Right atrium auricular region (tissue), 2 donors: ENCODE measurements at regions not wholly inside any gene's neighbourhood (a gene's known extent, or its start where the extent isn't known, plus 50 kb on each side); places are given as distances from the start of the nearest gene placed in this dataset.
A peak's percentile ranks its signal among the peaks of the same experiment; 100 is the strongest.

Source experiments
- DNase-seq: peaks from one replicate; pipeline ENCODE4 v3.0.0-alpha.2; 2019; ENCODE audit warnings: low spot score
- H3K27ac ChIP-seq, 2 donors: fragments of 200-600 bp; sonication (generic); 1 replicate in 1 of 2; 2 replicates in 1 of 2; pipeline ENCODE4 v1.5.1; 2016 to 2019
- H3K27me3 ChIP-seq, 2 donors: fragments of 200-600 bp; sonication (generic); one replicate each; pipeline versions ENCODE4 v1.5.1 to v1.6.0; 2017 to 2019
- H3K36me3 ChIP-seq: fragments of 200-600 bp; sonication (generic); one replicate; pipeline ENCODE4 v1.5.1; 2016
- H3K4me1 ChIP-seq, 2 donors: fragments of 200-600 bp; sonication (generic); one replicate each; pipeline versions ENCODE4 v1.5.1 to v1.6.0; 2017 to 2019
- H3K4me3 ChIP-seq, 2 donors: fragments of 200-600 bp; sonication (generic); 1 replicate in 1 of 2; 2 replicates in 1 of 2; pipeline ENCODE4 v1.5.1; 2017 to 2019; ENCODE audit warnings: mild to moderate bottlenecking in 1 of 2, moderate library complexity in 1 of 2
- H3K9me3 ChIP-seq, 2 donors: fragments of 200-600 bp; sonication (generic); one replicate each; pipeline ENCODE4 v1.5.1; 2019
- CTCF ChIP-seq, 2 donors: fragments of 200-600 bp; sonication (generic); IDR thresholded peaks; one replicate each; pipeline ENCODE4 v1.5.1; 2019; ENCODE audit warnings: antibody characterized with exemption in 2 of 2

- Histone ChIP-seq H3K27ac (no peak overlapping the region), H3K9me3 (no peaks in the 10 kb centered on the region), H3K27me3 (no peaks in the 10 kb centered on the region), H3K4me1 (no peaks in the 10 kb centered on the region), H3K36me3 (no peaks in the 10 kb centered on the region), H3K4me3 (no peak overlapping the region)
- DNase-seq = no peak
- no peak for TF ChIP-seq CTCF (IDR thresholded peaks at IDR 0.05)
These were observed 60.9 kb downstream of the RPLP1 start for GRCh38 chr15:69513450-69513960.

GRCh38 chr15:69513986-69514385 lies 61.4 kb downstream of the RPLP1 start:
- Histone ChIP-seq H3K4me1 (no peaks in the 10 kb centered on the region), H3K9me3 (no peaks in the 10 kb centered on the region), H3K27ac (no peak overlapping the region), H3K27me3 (no peaks in the 10 kb centered on the region), H3K36me3 (no peaks in the 10 kb centered on the region), H3K4me3 (no peak overlapping the region)
- peak; percentile 4 for DNase-seq
- TF ChIP-seq CTCF (IDR thresholded peaks at IDR 0.05) = no peak

- DNase-seq = no peak
- Histone ChIP-seq H3K9me3 (no peaks in the 10 kb centered on the region), H3K27me3 (no peaks in the 10 kb centered on the region), H3K27ac (no peak overlapping the region), H3K4me1 (no peaks in the 10 kb centered on the region), H3K4me3 (no peak overlapping the region), H3K36me3 (no peaks in the 10 kb centered on the region)
- no peak for TF ChIP-seq CTCF (IDR thresholded peaks at IDR 0.05)
These were observed 62.9 kb downstream of the RPLP1 start for GRCh38 chr15:69515508-69515907.

GRCh38 chr15:69515926-69516325 lies 63.3 kb downstream of the RPLP1 start:
- H3K4me3 ChIP-seq = no peak overlapping the region
- no peaks in the 10 kb centered on the region for H3K9me3 ChIP-seq
- H3K36me3 ChIP-seq = no peaks in the 10 kb centered on the region
- no peaks in the 10 kb centered on the region for H3K27me3 ChIP-seq
- no peak for DNase-seq
- no peak overlapping the region for H3K27ac ChIP-seq
- no peak for TF ChIP-seq CTCF (IDR thresholded peaks at IDR 0.05)
- H3K4me1 ChIP-seq = no peaks in the 10 kb centered on the region

- Histone ChIP-seq H3K27me3 (no peaks in the 10 kb centered on the region), H3K27ac (no peak overlapping the region), H3K36me3 (no peaks in the 10 kb centered on the region), H3K9me3 (no peaks in the 10 kb centered on the region), H3K4me1 (no peaks in the 10 kb centered on the region), H3K4me3 (no peak overlapping the region)
- no peak for DNase-seq
- TF ChIP-seq CTCF (IDR thresholded peaks at IDR 0.05) = no peak
These were observed 64.4 kb downstream of the RPLP1 start for GRCh38 chr15:69517052-69517451.

- no peaks in the 10 kb centered on the region for H3K27me3 ChIP-seq
- no peaks in the 10 kb centered on the region for H3K9me3 ChIP-seq
- H3K36me3 ChIP-seq = no peaks in the 10 kb centered on the region
- H3K4me3 ChIP-seq = no peak overlapping the region
- H3K4me1 ChIP-seq = no peaks in the 10 kb centered on the region
- no peak for TF ChIP-seq CTCF (IDR thresholded peaks at IDR 0.05)
- no peak for DNase-seq
- no peak overlapping the region for H3K27ac ChIP-seq
These were observed 66.2 kb downstream of the RPLP1 start for GRCh38 chr15:69518806-69519205.
